Astrocyte (in vitro differentiated cells and primary cell): ENCODE measurements at regions not wholly inside any gene's neighbourhood (a gene's known extent, or its start where the extent isn't known, plus 50 kb on each side); places are given as distances from the start of the nearest gene placed in this dataset.

Source experiments
- DNase-seq: peaks from one replicate; pipeline ENCODE4 v3.0.0-alpha.2; 2010; ENCODE audit warnings: low read depth
- FAIRE-seq: peaks from 2 replicates; lab custom pipeline; 2011; peaks lifted over from hg19 to GRCh38; lab: Jason Lieb, UNC
- H2AFZ ChIP-seq: 2 replicates; pipeline ENCODE4 v1.6.0; 2012; ENCODE audit warnings: low read depth, low read length, inconsistent platforms
- H3K27ac ChIP-seq: 2 replicates; pipeline ENCODE4 v1.5.1; 2011; ENCODE audit warnings: low read depth, low read length, inconsistent platforms
- H3K27me3 ChIP-seq: 2 replicates; pipeline ENCODE4 v1.6.0; 2011; ENCODE audit warnings: low read length, inconsistent platforms; ENCODE audit not compliant: insufficient read depth
- H3K36me3 ChIP-seq: 2 replicates; pipeline ENCODE4 v1.5.1; 2011; ENCODE audit warnings: low read length, inconsistent platforms; ENCODE audit not compliant: insufficient read depth
- H3K4me1 ChIP-seq: 2 replicates; pipeline ENCODE4 v1.5.1; 2011; ENCODE audit warnings: low read length, inconsistent platforms; ENCODE audit not compliant: insufficient read depth
- H3K4me2 ChIP-seq: 2 replicates; pipeline ENCODE4 v1.6.0; 2012; ENCODE audit warnings: low read length, inconsistent platforms
- H3K4me3 ChIP-seq: 2 replicates; pipeline ENCODE4 v1.5.1; 2011; ENCODE audit warnings: low read depth, mild to moderate bottlenecking, low read length, inconsistent platforms; ENCODE audit not compliant: insufficient read depth
- H3K79me2 ChIP-seq: 2 replicates; pipeline ENCODE4 v1.6.0; 2012; ENCODE audit warnings: mild to moderate bottlenecking, low read length, inconsistent platforms; ENCODE audit not compliant: insufficient read depth
- H3K9ac ChIP-seq: 2 replicates; pipeline ENCODE4 v1.6.0; 2012; ENCODE audit warnings: mild to moderate bottlenecking, low read length, inconsistent platforms
- H3K9me3 ChIP-seq: 2 replicates; pipeline ENCODE4 v1.5.1; 2012; ENCODE audit warnings: low read depth, mild to moderate bottlenecking, low read length, inconsistent platforms; ENCODE audit not compliant: insufficient read depth
- H4K20me1 ChIP-seq: 2 replicates; pipeline ENCODE4 v1.6.0; 2012; ENCODE audit warnings: low read length, inconsistent platforms; ENCODE audit not compliant: insufficient read depth
- H3K27ac Mint-ChIP-seq: one replicate; pipeline ENCODE4 v1.8.0; 2021; ENCODE audit warnings: mild to moderate bottlenecking, mixed read lengths; ENCODE audit not compliant: unreplicated experiment
- H3K27me3 Mint-ChIP-seq: one replicate; pipeline ENCODE4 v1.8.0; 2021; ENCODE audit warnings: low read depth, mixed read lengths; ENCODE audit not compliant: unreplicated experiment
- H3K36me3 Mint-ChIP-seq: one replicate; pipeline ENCODE4 v1.8.0; 2021; ENCODE audit warnings: low read depth, mixed read lengths; ENCODE audit not compliant: unreplicated experiment
- H3K4me1 Mint-ChIP-seq: one replicate; pipeline ENCODE4 v1.8.0; 2021; ENCODE audit warnings: low read depth, mixed read lengths; ENCODE audit not compliant: unreplicated experiment
- H3K4me3 Mint-ChIP-seq: one replicate; pipeline ENCODE4 v1.8.0; 2021; ENCODE audit warnings: mild to moderate bottlenecking, moderate library complexity, mixed read lengths; ENCODE audit not compliant: unreplicated experiment
- H3K9me3 Mint-ChIP-seq: one replicate; pipeline ENCODE4 v1.8.0; 2021; ENCODE audit warnings: mild to moderate bottlenecking, mixed read lengths; ENCODE audit not compliant: unreplicated experiment
- EZH2 ChIP-seq: IDR thresholded peaks from 2 replicates; pipeline ENCODE4 v1.6.1; 2012; ENCODE audit warnings: mild to moderate bottlenecking, low read length, inconsistent platforms; ENCODE audit not compliant: insufficient read depth
- TF ChIP-seq, protein P1 (sequence below): IDR thresholded peaks from 2 replicates; pipeline ENCODE4 v1.5.1; 2011; ENCODE audit warnings: low read depth, mild to moderate bottlenecking, inconsistent platforms, low read length, moderate library complexity; ENCODE audit not compliant: insufficient read depth

DNA sequence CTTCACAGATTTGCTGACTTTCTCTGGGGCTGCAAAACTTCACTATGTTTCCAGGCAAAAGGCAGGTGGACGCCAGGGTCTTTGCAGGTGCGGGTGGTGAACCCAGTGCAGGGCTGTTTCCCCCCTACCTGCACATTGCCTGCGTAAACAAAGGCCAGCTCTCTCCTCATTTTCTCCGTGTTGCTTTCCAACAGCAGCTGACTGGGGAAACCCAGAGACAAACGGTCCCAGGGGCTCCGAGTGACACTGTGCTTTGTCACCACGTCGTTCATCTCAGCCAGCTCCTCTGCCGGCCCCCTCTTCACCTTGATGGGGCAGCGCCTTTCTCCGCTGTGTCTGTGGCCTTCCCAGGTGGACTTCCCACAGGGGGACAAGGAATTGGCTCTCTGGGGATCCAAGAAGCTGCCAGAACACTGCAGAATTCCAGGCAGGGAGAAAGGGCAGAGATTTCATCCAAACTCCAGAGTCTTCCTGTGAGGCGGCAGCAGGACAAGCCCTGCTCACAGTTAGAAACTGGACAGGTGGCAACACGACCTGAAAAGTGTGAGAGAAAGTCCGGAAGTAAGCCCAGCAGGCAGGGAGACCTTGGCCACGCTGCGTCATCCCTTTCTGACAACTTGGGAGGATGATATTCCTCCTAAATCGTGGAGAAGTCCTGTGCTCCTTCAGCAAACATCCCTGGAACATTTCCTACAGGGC, 1493.7 kb downstream of the TBC1D22A start:
- no peak overlapping the region for H3K4me3 ChIP-seq
- peaks cover 54% of the 10 kb centered on the region for H3K27me3 Mint-ChIP-seq
- no peak overlapping the region for H3K4me2 ChIP-seq
- H3K9me3 ChIP-seq, result peaks cover 11% of the 10 kb centered on the region
- no peaks in the 10 kb centered on the region for H3K36me3 Mint-ChIP-seq
- H4K20me1 ChIP-seq, result no peaks in the 10 kb centered on the region
- H3K27me3 ChIP-seq, result no peaks in the 10 kb centered on the region
- H3K9ac ChIP-seq, result no peak overlapping the region
- no peak overlapping the region for H3K4me3 Mint-ChIP-seq
- H3K79me2 ChIP-seq, result no peaks in the 10 kb centered on the region
- H3K27ac Mint-ChIP-seq, result no peak overlapping the region
- DNase-seq, result no peak
- H3K27ac ChIP-seq, result no peak overlapping the region
- H2AFZ ChIP-seq, result no peak overlapping the region
- H3K9me3 Mint-ChIP-seq, result peaks cover 2% of the 10 kb centered on the region
- TF ChIP-seq, protein P1, sequence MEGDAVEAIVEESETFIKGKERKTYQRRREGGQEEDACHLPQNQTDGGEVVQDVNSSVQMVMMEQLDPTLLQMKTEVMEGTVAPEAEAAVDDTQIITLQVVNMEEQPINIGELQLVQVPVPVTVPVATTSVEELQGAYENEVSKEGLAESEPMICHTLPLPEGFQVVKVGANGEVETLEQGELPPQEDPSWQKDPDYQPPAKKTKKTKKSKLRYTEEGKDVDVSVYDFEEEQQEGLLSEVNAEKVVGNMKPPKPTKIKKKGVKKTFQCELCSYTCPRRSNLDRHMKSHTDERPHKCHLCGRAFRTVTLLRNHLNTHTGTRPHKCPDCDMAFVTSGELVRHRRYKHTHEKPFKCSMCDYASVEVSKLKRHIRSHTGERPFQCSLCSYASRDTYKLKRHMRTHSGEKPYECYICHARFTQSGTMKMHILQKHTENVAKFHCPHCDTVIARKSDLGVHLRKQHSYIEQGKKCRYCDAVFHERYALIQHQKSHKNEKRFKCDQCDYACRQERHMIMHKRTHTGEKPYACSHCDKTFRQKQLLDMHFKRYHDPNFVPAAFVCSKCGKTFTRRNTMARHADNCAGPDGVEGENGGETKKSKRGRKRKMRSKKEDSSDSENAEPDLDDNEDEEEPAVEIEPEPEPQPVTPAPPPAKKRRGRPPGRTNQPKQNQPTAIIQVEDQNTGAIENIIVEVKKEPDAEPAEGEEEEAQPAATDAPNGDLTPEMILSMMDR, result no peak
- no peak for TF ChIP-seq EZH2
- H3K4me1 ChIP-seq, result no peaks in the 10 kb centered on the region
- no peak for FAIRE-seq
- H3K4me1 Mint-ChIP-seq, result no peaks in the 10 kb centered on the region
- no peaks in the 10 kb centered on the region for H3K36me3 ChIP-seq

DNA sequence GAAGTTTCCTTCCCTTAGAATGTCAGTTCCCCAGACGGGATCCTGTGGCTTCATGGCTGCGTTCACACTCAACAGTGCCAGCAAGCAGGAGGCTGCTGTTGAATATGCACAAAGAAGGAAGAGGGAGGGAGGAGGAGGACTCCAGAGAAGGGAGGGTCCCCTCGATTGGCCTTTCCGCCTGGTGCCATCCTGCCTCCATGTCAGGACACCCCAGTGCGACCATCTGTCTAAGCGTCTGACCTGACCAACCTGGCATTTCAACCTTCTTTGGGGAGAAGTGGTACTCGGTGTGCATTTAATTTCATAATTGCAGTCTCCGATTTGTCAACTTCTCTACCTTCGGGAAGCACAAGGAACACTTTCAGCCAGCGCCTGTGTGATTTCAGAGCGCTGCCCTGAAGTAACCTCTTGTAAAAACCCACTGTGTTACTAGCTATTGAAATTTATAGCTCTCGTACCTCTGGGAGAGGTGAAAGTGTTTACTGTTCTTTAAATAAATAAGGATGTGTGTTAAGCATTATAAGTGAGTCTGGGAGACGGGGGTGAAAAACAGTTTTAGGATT, 1491.9 kb downstream of the TBC1D22A start:
- H3K4me1 Mint-ChIP-seq, result no peaks in the 10 kb centered on the region
- no peak for DNase-seq
- H3K27ac Mint-ChIP-seq, result no peak overlapping the region
- Histone ChIP-seq H3K36me3 (no peaks in the 10 kb centered on the region), H3K27me3 (no peaks in the 10 kb centered on the region), H3K9ac (no peak overlapping the region), H3K27ac (no peak overlapping the region), H2AFZ (no peak overlapping the region), H3K4me2 (no peak overlapping the region), H3K79me2 (no peaks in the 10 kb centered on the region), H3K4me3 (no peak overlapping the region), H3K9me3 (peaks cover 2% of the 10 kb centered on the region), H4K20me1 (no peaks in the 10 kb centered on the region), H3K4me1 (no peaks in the 10 kb centered on the region)
- H3K9me3 Mint-ChIP-seq, result peaks cover 2% of the 10 kb centered on the region
- no peaks in the 10 kb centered on the region for H3K36me3 Mint-ChIP-seq
- H3K27me3 Mint-ChIP-seq, result peaks cover 63% of the 10 kb centered on the region
- FAIRE-seq, result no peak
- TF ChIP-seq, protein P1, result no peak
- TF ChIP-seq EZH2, result no peak
- no peak overlapping the region for H3K4me3 Mint-ChIP-seq

DNA sequence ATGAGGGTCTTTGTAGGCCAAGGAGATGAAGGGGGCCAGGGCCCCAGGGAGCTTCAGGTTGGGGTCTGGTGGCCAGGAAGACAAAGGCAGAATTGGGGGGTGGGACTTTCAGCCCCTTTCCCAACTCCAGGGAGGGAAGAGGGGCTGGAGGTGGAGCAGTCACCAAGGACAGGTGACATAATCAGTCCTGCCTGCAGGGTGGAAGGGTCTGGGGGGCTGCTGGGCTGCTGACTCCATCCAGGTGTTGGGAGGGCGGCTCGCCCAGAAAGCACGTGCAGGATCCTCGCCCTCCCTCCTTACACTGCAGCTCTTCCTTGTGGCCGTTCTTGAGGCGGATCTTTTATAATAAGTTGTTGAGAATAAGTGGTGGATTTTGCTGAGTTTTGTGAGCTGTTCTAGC, 1491.1 kb downstream of the TBC1D22A start:
- FAIRE-seq, result no peak
- Histone ChIP-seq H3K27ac (no peak overlapping the region), H3K4me3 (no peak overlapping the region), H3K9me3 (no peaks in the 10 kb centered on the region), H3K79me2 (no peaks in the 10 kb centered on the region), H4K20me1 (no peaks in the 10 kb centered on the region), H3K9ac (no peak overlapping the region), H2AFZ (no peak overlapping the region), H3K4me1 (no peaks in the 10 kb centered on the region), H3K36me3 (no peaks in the 10 kb centered on the region), H3K4me2 (no peak overlapping the region), H3K27me3 (no peaks in the 10 kb centered on the region)
- TF ChIP-seq, protein P1, result no peak
- no peak for TF ChIP-seq EZH2
- Mint-ChIP-seq H3K4me3 (no peak overlapping the region), H3K27me3 (peaks cover 56% of the 10 kb centered on the region), H3K9me3 (no peaks in the 10 kb centered on the region), H3K36me3 (no peaks in the 10 kb centered on the region), H3K27ac (no peak overlapping the region), H3K4me1 (no peaks in the 10 kb centered on the region)
- DNase-seq, result no peak
